ENCODE measurements at regions not wholly inside any gene's neighbourhood (a gene's known extent, or its start where the extent isn't known, plus 50 kb on each side); places are given as distances from the start of the nearest gene placed in this dataset.

DNA sequence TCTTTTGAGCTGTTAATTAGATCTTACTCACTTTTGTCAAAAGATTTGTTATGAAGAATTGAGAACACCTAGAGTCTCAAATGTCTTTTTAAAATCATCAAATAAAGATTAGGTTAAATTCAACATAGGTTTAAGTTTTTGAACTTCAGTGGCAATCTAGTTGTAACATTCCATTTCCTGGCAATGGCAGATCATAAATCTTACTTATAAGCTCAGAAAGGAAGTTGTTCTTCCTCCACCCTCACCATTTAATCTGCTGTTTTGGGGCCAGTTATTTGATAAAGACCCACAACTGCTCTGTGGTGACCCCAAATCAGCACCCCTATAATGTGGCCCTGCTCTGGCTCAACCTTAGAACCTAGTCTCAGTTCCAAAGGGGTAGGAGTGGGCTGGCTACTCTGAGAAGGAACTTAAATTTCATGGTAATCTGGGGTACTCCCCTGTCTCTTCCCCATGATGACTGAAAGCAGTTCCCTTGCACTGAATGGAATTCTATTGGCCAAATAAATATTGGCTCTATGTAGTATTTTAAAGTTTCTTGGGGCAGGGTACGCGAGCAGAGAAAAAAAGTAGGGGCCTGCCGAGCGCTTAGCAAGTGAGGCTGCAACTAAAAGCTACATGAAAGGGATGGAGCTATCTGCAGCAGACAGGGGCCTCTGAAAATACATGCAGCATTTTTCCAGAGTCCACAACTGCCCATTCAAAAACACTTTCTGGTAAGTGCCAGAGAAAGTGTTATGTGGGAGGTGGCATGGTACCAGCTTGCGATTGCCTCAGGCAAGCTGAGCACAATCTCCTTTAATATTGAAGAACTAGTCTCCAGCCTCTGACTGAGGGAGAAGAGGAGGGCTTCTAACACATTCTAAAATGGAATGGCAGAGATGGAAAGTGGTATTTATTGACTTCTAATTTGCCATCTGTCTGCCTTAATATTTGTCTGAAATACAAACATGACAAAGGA is 103.6 kb upstream of the RASGRP1 start:
- no peak overlapping the region for H2AFZ ChIP-seq (ENCODE audit: low read depth, low read length)
- ChIA-PET POLR2A (no interaction called here), CTCF (interaction anchor here (1.0 to 2.6 kb wide), 5 partner anchors 10 to 228 kb away, joined by 3 to 14 read pairs (median 4); partner anchors contain the start of gene RASGRP1)
- no peaks in the 10 kb centered on the region for H4K20me1 ChIP-seq (replicated peaks; ENCODE audit: control insufficient read depth, extremely low read depth, insufficient read depth, low read length)
- no peaks in the 10 kb centered on the region for H3K9me3 ChIP-seq (replicated peaks; ENCODE audit: control insufficient read depth, insufficient read depth, low read length)
- no peaks in the 10 kb centered on the region for H3K36me3 ChIP-seq (ENCODE audit: control insufficient read depth in 2 of 2, extremely low read depth in 1 of 2, insufficient read depth in 2 of 2, low read length in 2 of 2)
- H3K79me2 ChIP-seq (ENCODE audit: control insufficient read depth, insufficient read depth, low read length), result no peaks in the 10 kb centered on the region
- intact Hi-C loops (cut with micrococcal nuclease) (no loop called here), dilution Hi-C loops (cut with MboI; ENCODE audit: extremely low pct_ligation_motif_present, low sequenced_read_pairs) (no loop called here)
- no peaks in the 10 kb centered on the region for H3K9me1 ChIP-seq (replicated peaks; ENCODE audit: control insufficient read depth, extremely low read depth, insufficient read depth, low read length)
- peak; percentile 3 for DNase-seq (ENCODE audit: low read depth, low spot score)
- FAIRE-seq, result no peak
- no peak overlapping the region for H3K9ac ChIP-seq (replicated peaks; ENCODE audit: extremely low read depth, insufficient read depth, low read length)
- no peak overlapping the region for H3K4me3 ChIP-seq (replicated peaks in 1 of 3; ENCODE audit: insufficient read depth in 1 of 3, low read depth in 1 of 3, low read length in 3 of 3)
- peaks cover 27 to 41% of the 10 kb centered on the region in 2 experiments for H3K27me3 ChIP-seq (ENCODE audit: control insufficient read depth in 2 of 2, insufficient read depth in 2 of 2, low read length in 2 of 2)
- H3K4me1 ChIP-seq (ENCODE audit: control insufficient read depth, extremely low read depth, insufficient read depth, low read length), result no peaks in the 10 kb centered on the region
- no peak overlapping the region for H3K27ac ChIP-seq (ENCODE audit: insufficient read depth, low read depth, low read length)
- no TSS peak for BruUV-seq (replicated peaks)
- no peak overlapping the region for H3K4me2 ChIP-seq (ENCODE audit: insufficient read depth, low read length)
- TF ChIP-seq FOS (IDR thresholded peaks at IDR 0.05; ENCODE audit: borderline replicate concordance, insufficient read depth, low read length) (no peak), EZH2 (IDR thresholded peaks at IDR 0.05; ENCODE audit: borderline replicate concordance, low read depth, low read length, severe bottlenecking) (no peak), GATA2 (IDR thresholded peaks at IDR 0.05; ENCODE audit: insufficient read depth, insufficient read length, low read depth, low read length) (no peak), POLR2A (IDR thresholded peaks at IDR 0.05; ENCODE audit: low read depth, low read length) (no peak), MYC (IDR thresholded peaks at IDR 0.05; ENCODE audit: low read depth, low read length) (no peak), POLR2AphosphoS5 (IDR thresholded peaks at IDR 0.05; ENCODE audit: insufficient read depth, low read depth, low read length) (no peak), JUN (IDR thresholded peaks at IDR 0.05; ENCODE audit: borderline replicate concordance, insufficient read depth, insufficient read length, low read depth) (no peak)
- TF ChIP-seq, protein P1, sequence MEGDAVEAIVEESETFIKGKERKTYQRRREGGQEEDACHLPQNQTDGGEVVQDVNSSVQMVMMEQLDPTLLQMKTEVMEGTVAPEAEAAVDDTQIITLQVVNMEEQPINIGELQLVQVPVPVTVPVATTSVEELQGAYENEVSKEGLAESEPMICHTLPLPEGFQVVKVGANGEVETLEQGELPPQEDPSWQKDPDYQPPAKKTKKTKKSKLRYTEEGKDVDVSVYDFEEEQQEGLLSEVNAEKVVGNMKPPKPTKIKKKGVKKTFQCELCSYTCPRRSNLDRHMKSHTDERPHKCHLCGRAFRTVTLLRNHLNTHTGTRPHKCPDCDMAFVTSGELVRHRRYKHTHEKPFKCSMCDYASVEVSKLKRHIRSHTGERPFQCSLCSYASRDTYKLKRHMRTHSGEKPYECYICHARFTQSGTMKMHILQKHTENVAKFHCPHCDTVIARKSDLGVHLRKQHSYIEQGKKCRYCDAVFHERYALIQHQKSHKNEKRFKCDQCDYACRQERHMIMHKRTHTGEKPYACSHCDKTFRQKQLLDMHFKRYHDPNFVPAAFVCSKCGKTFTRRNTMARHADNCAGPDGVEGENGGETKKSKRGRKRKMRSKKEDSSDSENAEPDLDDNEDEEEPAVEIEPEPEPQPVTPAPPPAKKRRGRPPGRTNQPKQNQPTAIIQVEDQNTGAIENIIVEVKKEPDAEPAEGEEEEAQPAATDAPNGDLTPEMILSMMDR (IDR thresholded peaks at IDR 0.05; ENCODE audit: extremely low read depth in 1 of 2, insufficient read depth in 1 of 2, low read depth in 1 of 2, low read length in 2 of 2), result no peak
- TF ChIP-seq, protein P2, sequence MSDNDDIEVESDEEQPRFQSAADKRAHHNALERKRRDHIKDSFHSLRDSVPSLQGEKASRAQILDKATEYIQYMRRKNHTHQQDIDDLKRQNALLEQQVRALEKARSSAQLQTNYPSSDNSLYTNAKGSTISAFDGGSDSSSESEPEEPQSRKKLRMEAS (IDR thresholded peaks at IDR 0.05; ENCODE audit: insufficient read depth, insufficient read length), result no peak

Data from endothelial cell of umbilical vein (primary cell).